ENCODE measurements at regions not wholly inside any gene's neighbourhood (a gene's known extent, or its start where the extent isn't known, plus 50 kb on each side); places are given as distances from the start of the nearest gene placed in this dataset.
"Not testable (repeated sequence)": the region's sequence is repeated elsewhere in the genome, so short reads cannot be mapped to it uniquely, and the experiment has no call there.

GRCh38 chr6:81900616-81901015 is 148.1 kb upstream of the TENT5A start:
- DNase-seq, result no peak

GRCh38 chr6:81897793-81898192 is 145.3 kb upstream of the TENT5A start:
- no peak for DNase-seq

- no peak for DNase-seq
Measured at GRCh38 chr6:81896525-81897503, 144.3 kb upstream of the TENT5A start.

GRCh38 chr6:81895511-81896185 is 143.2 kb upstream of the TENT5A start:
- no peak for DNase-seq

GRCh38 chr6:81894788-81895271 is 142.3 kb upstream of the TENT5A start:
- DNase-seq, result no peak

- no peak for DNase-seq
Measured at GRCh38 chr6:81894306-81894705, 141.8 kb upstream of the TENT5A start.

GRCh38 chr6:81892891-81893290 is 140.4 kb upstream of the TENT5A start:
- DNase-seq, result no peak

- DNase-seq, result no peak
Measured at GRCh38 chr6:81891874-81892273, 139.4 kb upstream of the TENT5A start.

GRCh38 chr6:81890846-81891245 is 138.4 kb upstream of the TENT5A start:
- no peak for DNase-seq

- no peak for DNase-seq
Measured at GRCh38 chr6:81889377-81890053, 137.0 kb upstream of the TENT5A start.

GRCh38 chr6:81886909-81887308 is 134.4 kb upstream of the TENT5A start:
- DNase-seq, result not testable (repeated sequence)

- no peak for DNase-seq
Measured at GRCh38 chr6:81886157-81886556, 133.7 kb upstream of the TENT5A start.

GRCh38 chr6:81881660-81882059 is 129.2 kb upstream of the TENT5A start:
- no peak for DNase-seq

- DNase-seq, result no peak
Measured at GRCh38 chr6:81878479-81878878, 126.0 kb upstream of the TENT5A start.

GRCh38 chr6:81876971-81877370 is 124.5 kb upstream of the TENT5A start:
- no peak for DNase-seq

GRCh38 chr6:81875782-81876293 is 123.4 kb upstream of the TENT5A start:
- no peak for DNase-seq

- DNase-seq, result not testable (repeated sequence)
Measured at GRCh38 chr6:81869749-81870508, 117.4 kb upstream of the TENT5A start.

GRCh38 chr6:81865712-81866111 is 113.2 kb upstream of the TENT5A start:
- no peak for DNase-seq

GRCh38 chr6:81864124-81864523 is 111.6 kb upstream of the TENT5A start:
- DNase-seq, result no peak

GRCh38 chr6:81863123-81863522 is 110.6 kb upstream of the TENT5A start:
- no peak for DNase-seq

- no peak for DNase-seq
Measured at GRCh38 chr6:81861281-81861680, 108.8 kb upstream of the TENT5A start.

- DNase-seq, result no peak
Measured at GRCh38 chr6:81859884-81860283, 107.4 kb upstream of the TENT5A start.
